SK-N-SH treated with all-trans-retinoic acid at 6 μM for 48 hours (cell line): ENCODE measurements at regions not wholly inside any gene's neighbourhood (a gene's known extent, or its start where the extent isn't known, plus 50 kb on each side); places are given as distances from the start of the nearest gene placed in this dataset.

Source experiments
- ATAC-seq: fragments of 200-7000 bp; cut with Tn5 transposase; 3 replicates; pipeline ENCODE4 v1.9.1; 2020; ENCODE audit warnings: mild to moderate bottlenecking, moderate library complexity
- CSDC2 ChIP-seq: fragments of 250-450 bp; sonication (Bioruptor Pico); IDR thresholded peaks from 2 replicates; pipeline ENCODE4 v1.5.0; 2020; ENCODE audit warnings: mild to moderate bottlenecking, moderate library complexity
- ESRRG ChIP-seq: fragments of 250-450 bp; sonication (Bioruptor Pico); IDR thresholded peaks from 2 replicates; pipeline ENCODE4 v1.6.1; 2021; ENCODE audit warnings: mild to moderate bottlenecking
- GLIS3 ChIP-seq: fragments of 250-450 bp; sonication (Bioruptor Pico); IDR thresholded peaks from 2 replicates; pipeline ENCODE4 v1.5.0; 2020; ENCODE audit warnings: mild to moderate bottlenecking, moderate library complexity
- ISL1 ChIP-seq: fragments of 250-450 bp; sonication (Bioruptor Pico); IDR thresholded peaks from 2 replicates; pipeline ENCODE4 v2.1.2; 2022; ENCODE audit warnings: mild to moderate bottlenecking, moderate library complexity
- PPARA ChIP-seq: fragments of 250-450 bp; sonication (Bioruptor Pico); IDR thresholded peaks from 2 replicates; pipeline ENCODE4 v1.5.0; 2020; ENCODE audit warnings: mild to moderate bottlenecking, borderline replicate concordance
- RARB ChIP-seq: fragments of 250-450 bp; sonication (Bioruptor Pico); IDR thresholded peaks from 2 replicates; pipeline ENCODE4 v1.8.0; 2021; ENCODE audit warnings: mild to moderate bottlenecking, moderate library complexity
- SNAI2 ChIP-seq: fragments of 250-450 bp; sonication (Bioruptor Pico); IDR thresholded peaks from 2 replicates; pipeline ENCODE4 v1.5.0; 2020; ENCODE audit warnings: mild to moderate bottlenecking, moderate library complexity
- TOX ChIP-seq: fragments of 250-450 bp; sonication (Bioruptor Pico); IDR thresholded peaks from 2 replicates; pipeline ENCODE4 v1.8.0; 2021; ENCODE audit warnings: mild to moderate bottlenecking, moderate library complexity, borderline replicate concordance
- ZFP3 ChIP-seq: fragments of 250-450 bp; sonication (Bioruptor Pico); IDR thresholded peaks from 2 replicates; pipeline ENCODE4 v1.5.0; 2020; ENCODE audit warnings: mild to moderate bottlenecking, moderate library complexity
- ZFP30 ChIP-seq: fragments of 450-650 bp; formaldehyde crosslinking; IDR thresholded peaks from 2 replicates; pipeline ENCODE4 v1.5.0; 2022; ENCODE audit warnings: mild to moderate bottlenecking, moderate library complexity
- ZNF565 ChIP-seq: fragments of 450-650 bp; formaldehyde crosslinking; conservative IDR thresholded peaks from 2 replicates; pipeline ENCODE4 v1.5.0; 2020; ENCODE audit warnings: low read depth, mild to moderate bottlenecking, moderate library complexity
- ZNF70 ChIP-seq: fragments of 450-650 bp; formaldehyde crosslinking; IDR thresholded peaks from 2 replicates; pipeline ENCODE4 v1.5.0; 2020; ENCODE audit warnings: mild to moderate bottlenecking, moderate library complexity
- TF ChIP-seq, protein P1 (sequence below): fragments of 250-450 bp; sonication (Bioruptor Pico); IDR thresholded peaks from 2 replicates; pipeline ENCODE4 v1.8.0; 2020; ENCODE audit warnings: mild to moderate bottlenecking, moderate library complexity, borderline replicate concordance
- TF ChIP-seq, protein P2 (sequence below): fragments of 250-450 bp; sonication (Bioruptor Pico); IDR thresholded peaks from 2 replicates; pipeline ENCODE4 v1.5.1; 2021; ENCODE audit warnings: mild to moderate bottlenecking, moderate library complexity
- TF ChIP-seq, protein P3 (sequence below): fragments of 250-450 bp; sonication (Bioruptor Pico); IDR thresholded peaks from 2 replicates; pipeline ENCODE4 v1.5.1; 2020; ENCODE audit warnings: low read depth, mild to moderate bottlenecking, moderate library complexity
- TF ChIP-seq, protein P4 (sequence below): fragments of 250-450 bp; sonication (Bioruptor Pico); IDR thresholded peaks from 2 replicates; pipeline ENCODE4 v1.8.0; 2021; ENCODE audit warnings: low read depth, mild to moderate bottlenecking, moderate library complexity, borderline replicate concordance
- TF ChIP-seq, protein P5 (sequence below): fragments of 250-450 bp; sonication (Bioruptor Pico); IDR thresholded peaks from 2 replicates; pipeline ENCODE4 v1.5.0; 2020; ENCODE audit warnings: mild to moderate bottlenecking, moderate library complexity

DNA sequence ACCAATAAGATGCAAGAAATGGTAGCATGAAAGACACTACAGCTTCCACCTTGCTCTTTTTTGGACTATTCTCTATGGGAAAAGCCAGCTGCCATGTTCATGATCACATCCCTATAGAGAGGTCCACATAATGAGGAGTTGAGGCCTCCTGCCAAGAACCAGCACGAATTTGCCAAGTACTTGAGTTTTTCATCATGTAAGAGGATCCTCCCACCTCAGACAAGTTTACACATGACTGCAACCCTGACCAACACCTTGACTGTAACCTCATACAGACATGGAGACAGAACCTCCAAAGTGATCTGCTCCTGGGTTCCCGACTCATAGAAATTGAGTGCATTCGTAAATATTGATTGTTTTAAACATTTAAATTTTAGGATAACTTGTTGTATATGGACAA, 135.2 kb upstream of the TSPAN5 start:
- no peak for ATAC-seq
- TF ChIP-seq, protein P1, sequence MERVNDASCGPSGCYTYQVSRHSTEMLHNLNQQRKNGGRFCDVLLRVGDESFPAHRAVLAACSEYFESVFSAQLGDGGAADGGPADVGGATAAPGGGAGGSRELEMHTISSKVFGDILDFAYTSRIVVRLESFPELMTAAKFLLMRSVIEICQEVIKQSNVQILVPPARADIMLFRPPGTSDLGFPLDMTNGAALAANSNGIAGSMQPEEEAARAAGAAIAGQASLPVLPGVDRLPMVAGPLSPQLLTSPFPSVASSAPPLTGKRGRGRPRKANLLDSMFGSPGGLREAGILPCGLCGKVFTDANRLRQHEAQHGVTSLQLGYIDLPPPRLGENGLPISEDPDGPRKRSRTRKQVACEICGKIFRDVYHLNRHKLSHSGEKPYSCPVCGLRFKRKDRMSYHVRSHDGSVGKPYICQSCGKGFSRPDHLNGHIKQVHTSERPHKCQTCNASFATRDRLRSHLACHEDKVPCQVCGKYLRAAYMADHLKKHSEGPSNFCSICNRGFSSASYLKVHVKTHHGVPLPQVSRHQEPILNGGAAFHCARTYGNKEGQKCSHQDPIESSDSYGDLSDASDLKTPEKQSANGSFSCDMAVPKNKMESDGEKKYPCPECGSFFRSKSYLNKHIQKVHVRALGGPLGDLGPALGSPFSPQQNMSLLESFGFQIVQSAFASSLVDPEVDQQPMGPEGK = no peak
- TF ChIP-seq ZFP3 = no peak

DNA sequence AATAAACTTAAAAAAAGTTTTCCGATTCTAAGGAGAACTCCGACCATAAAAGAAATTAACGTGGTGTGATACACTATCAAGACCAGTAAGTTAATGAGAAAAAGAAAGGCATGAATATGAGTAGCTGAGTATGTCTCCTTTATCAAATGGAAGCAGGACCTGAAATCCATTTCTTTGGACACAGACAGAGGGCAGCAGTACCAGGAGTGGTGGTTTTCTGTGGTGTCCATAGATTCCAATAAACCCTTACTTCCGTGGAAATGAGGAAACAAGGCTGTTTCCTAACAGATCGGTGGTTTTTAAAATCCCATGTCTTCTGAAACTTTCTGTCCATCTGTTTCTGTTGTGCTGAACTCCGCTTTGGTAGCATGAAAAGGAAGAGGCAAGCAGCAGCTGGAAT, 128.5 kb upstream of the TSPAN5 start:
- ATAC-seq = peak; percentile 78
- no peak for TF ChIP-seq GLIS3 (CRISPR knock-in tag)
- TF ChIP-seq ZNF565 (CRISPR knock-in tag) = no peak
- no peak for TF ChIP-seq TOX (CRISPR knock-in tag)
- no peak for TF ChIP-seq ISL1 (CRISPR knock-in tag)
- TF ChIP-seq, protein P2, sequence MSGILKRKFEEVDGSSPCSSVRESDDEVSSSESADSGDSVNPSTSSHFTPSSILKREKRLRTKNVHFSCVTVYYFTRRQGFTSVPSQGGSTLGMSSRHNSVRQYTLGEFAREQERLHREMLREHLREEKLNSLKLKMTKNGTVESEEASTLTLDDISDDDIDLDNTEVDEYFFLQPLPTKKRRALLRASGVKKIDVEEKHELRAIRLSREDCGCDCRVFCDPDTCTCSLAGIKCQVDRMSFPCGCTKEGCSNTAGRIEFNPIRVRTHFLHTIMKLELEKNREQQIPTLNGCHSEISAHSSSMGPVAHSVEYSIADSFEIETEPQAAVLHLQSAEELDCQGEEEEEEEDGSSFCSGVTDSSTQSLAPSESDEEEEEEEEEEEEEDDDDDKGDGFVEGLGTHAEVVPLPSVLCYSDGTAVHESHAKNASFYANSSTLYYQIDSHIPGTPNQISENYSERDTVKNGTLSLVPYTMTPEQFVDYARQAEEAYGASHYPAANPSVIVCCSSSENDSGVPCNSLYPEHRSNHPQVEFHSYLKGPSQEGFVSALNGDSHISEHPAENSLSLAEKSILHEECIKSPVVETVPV (CRISPR knock-in tag) = no peak
- TF ChIP-seq, protein P3, sequence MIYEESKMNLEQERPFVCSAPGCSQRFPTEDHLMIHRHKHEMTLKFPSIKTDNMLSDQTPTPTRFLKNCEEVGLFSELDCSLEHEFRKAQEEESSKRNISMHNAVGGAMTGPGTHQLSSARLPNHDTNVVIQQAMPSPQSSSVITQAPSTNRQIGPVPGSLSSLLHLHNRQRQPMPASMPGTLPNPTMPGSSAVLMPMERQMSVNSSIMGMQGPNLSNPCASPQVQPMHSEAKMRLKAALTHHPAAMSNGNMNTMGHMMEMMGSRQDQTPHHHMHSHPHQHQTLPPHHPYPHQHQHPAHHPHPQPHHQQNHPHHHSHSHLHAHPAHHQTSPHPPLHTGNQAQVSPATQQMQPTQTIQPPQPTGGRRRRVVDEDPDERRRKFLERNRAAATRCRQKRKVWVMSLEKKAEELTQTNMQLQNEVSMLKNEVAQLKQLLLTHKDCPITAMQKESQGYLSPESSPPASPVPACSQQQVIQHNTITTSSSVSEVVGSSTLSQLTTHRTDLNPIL (CRISPR knock-in tag) = no peak
- no peak for TF ChIP-seq CSDC2 (CRISPR knock-in tag)
- no peak for TF ChIP-seq ZNF70 (CRISPR knock-in tag)
- no peak for TF ChIP-seq ZFP30 (CRISPR knock-in tag)

DNA sequence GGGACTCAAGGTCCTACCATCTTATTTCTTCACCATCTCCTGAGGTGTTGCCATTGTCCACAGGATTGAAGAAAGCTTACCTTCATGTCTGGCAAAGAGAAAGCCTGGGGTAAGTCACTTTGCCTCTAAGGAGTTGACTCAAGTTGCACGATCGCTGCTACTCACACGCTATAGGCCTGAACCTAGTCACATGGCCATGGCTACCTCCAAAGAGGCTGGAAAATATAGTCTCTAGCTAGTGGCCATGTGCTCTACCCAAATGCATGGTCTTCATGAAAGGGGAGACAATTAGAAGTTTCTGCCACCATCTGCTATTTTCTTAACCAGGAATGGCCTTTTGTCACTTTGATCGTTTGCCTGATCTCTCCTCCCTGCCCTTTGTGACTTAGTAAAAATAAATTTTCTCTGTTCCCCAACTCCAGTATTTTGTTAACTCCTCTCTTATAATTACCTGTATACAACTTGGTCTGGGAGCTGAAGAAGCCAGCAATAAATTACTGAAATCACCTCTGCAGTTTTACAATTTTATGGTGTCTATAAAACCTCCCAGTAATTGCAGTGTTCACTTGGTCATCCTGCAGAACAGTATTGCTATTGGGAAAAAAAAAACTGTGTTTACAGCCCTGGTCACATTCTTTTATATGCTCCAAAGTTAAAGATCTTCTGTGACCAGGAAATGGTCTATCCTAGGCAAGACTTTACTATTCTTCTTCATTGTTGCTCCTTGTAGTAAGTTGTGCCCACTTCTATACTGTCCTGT, 126.7 kb upstream of the TSPAN5 start:
- TF ChIP-seq, protein P4, sequence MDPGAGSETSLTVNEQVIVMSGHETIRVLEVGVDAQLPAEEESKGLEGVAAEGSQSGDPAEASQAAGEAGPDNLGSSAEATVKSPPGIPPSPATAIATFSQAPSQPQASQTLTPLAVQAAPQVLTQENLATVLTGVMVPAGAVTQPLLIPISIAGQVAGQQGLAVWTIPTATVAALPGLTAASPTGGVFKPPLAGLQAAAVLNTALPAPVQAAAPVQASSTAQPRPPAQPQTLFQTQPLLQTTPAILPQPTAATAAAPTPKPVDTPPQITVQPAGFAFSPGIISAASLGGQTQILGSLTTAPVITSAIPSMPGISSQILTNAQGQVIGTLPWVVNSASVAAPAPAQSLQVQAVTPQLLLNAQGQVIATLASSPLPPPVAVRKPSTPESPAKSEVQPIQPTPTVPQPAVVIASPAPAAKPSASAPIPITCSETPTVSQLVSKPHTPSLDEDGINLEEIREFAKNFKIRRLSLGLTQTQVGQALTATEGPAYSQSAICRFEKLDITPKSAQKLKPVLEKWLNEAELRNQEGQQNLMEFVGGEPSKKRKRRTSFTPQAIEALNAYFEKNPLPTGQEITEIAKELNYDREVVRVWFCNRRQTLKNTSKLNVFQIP (CRISPR knock-in tag) = no peak
- no peak for TF ChIP-seq PPARA (CRISPR knock-in tag)
- TF ChIP-seq ZNF70 (CRISPR knock-in tag) = no peak
- TF ChIP-seq GLIS3 (CRISPR knock-in tag) = no peak
- TF ChIP-seq ESRRG (CRISPR knock-in tag) = no peak
- no peak for TF ChIP-seq SNAI2
- no peak for TF ChIP-seq ZFP30 (CRISPR knock-in tag)
- TF ChIP-seq, protein P3 (CRISPR knock-in tag) = no peak
- TF ChIP-seq, protein P1 = no peak
- TF ChIP-seq ISL1 (CRISPR knock-in tag) = no peak
- no peak for TF ChIP-seq CSDC2 (CRISPR knock-in tag)
- TF ChIP-seq, protein P5, sequence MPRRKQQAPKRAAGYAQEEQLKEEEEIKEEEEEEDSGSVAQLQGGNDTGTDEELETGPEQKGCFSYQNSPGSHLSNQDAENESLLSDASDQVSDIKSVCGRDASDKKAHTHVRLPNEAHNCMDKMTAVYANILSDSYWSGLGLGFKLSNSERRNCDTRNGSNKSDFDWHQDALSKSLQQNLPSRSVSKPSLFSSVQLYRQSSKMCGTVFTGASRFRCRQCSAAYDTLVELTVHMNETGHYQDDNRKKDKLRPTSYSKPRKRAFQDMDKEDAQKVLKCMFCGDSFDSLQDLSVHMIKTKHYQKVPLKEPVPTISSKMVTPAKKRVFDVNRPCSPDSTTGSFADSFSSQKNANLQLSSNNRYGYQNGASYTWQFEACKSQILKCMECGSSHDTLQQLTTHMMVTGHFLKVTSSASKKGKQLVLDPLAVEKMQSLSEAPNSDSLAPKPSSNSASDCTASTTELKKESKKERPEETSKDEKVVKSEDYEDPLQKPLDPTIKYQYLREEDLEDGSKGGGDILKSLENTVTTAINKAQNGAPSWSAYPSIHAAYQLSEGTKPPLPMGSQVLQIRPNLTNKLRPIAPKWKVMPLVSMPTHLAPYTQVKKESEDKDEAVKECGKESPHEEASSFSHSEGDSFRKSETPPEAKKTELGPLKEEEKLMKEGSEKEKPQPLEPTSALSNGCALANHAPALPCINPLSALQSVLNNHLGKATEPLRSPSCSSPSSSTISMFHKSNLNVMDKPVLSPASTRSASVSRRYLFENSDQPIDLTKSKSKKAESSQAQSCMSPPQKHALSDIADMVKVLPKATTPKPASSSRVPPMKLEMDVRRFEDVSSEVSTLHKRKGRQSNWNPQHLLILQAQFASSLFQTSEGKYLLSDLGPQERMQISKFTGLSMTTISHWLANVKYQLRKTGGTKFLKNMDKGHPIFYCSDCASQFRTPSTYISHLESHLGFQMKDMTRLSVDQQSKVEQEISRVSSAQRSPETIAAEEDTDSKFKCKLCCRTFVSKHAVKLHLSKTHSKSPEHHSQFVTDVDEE (CRISPR knock-in tag) = no peak
- no peak for TF ChIP-seq RARB (CRISPR knock-in tag)
- TF ChIP-seq, protein P2 (CRISPR knock-in tag) = no peak
- TF ChIP-seq, all 23 proteins: peak for 0
- ATAC-seq = no peak
